Stimulated activated CD8-positive, alpha-beta memory T cell treated with anti-CD3 and anti-CD28 coated beads, Interleukin-15, amount 100 ng/mL, for 48 hours (primary cell): ENCODE measurements at regions not wholly inside any gene's neighbourhood (a gene's known extent, or its start where the extent isn't known, plus 50 kb on each side); places are given as distances from the start of the nearest gene placed in this dataset.

ENCODE experiments used
- DNase-seq, 2 donors: peaks; one replicate each; pipeline ENCODE4 v3.0.0-alpha.2; 2020; ENCODE audit warnings: low read depth in 2 of 2

GRCh38 chr5:2442496-2443354 is 308.8 kb downstream of the IRX2 start:
- no peak for DNase-seq

GRCh38 chr5:2441495-2442180 is 309.8 kb downstream of the IRX2 start:
- DNase-seq = no peak

GRCh38 chr5:2439608-2440007 is 311.9 kb downstream of the IRX2 start:
- no peak for DNase-seq

- no peak for DNase-seq
Observed at GRCh38 chr5:2433086-2433485, 318.4 kb downstream of the IRX2 start.

GRCh38 chr5:2432076-2432920 is 319.2 kb downstream of the IRX2 start:
- DNase-seq = no peak

- DNase-seq = no peak
Observed at GRCh38 chr5:2430606-2431005, 320.9 kb downstream of the IRX2 start.

- no peak for DNase-seq
Observed at GRCh38 chr5:2427983-2428382, 323.5 kb downstream of the IRX2 start.

- DNase-seq = no peak
Observed at GRCh38 chr5:2423634-2424033, 327.8 kb downstream of the IRX2 start.

GRCh38 chr5:2417301-2417700 is 334.2 kb downstream of the IRX2 start:
- no peak for DNase-seq

GRCh38 chr5:2415678-2416077 is 335.8 kb downstream of the IRX2 start:
- no peak for DNase-seq

GRCh38 chr5:2410451-2410850 is 341.0 kb downstream of the IRX2 start:
- DNase-seq = no peak

GRCh38 chr5:2403296-2403695 is 348.2 kb downstream of the IRX2 start:
- no peak for DNase-seq

- no peak for DNase-seq
Observed at GRCh38 chr5:2399804-2400203, 351.7 kb downstream of the IRX2 start.

GRCh38 chr5:2399096-2399495 is 352.4 kb downstream of the IRX2 start:
- no peak for DNase-seq

- DNase-seq = no peak
Observed at GRCh38 chr5:2393556-2393955, 357.9 kb downstream of the IRX2 start.

GRCh38 chr5:2391566-2391965 is 359.9 kb downstream of the IRX2 start:
- no peak for DNase-seq

- DNase-seq = no peak
Observed at GRCh38 chr5:2391021-2391420, 360.5 kb downstream of the IRX2 start.

GRCh38 chr5:2388571-2388970 is 362.9 kb downstream of the IRX2 start:
- no peak for DNase-seq

- DNase-seq = no peak
Observed at GRCh38 chr5:2387634-2388325, 363.7 kb downstream of the IRX2 start.

- DNase-seq = no peak
Observed at GRCh38 chr5:2387250-2387633, 364.2 kb downstream of the IRX2 start.

GRCh38 chr5:2385818-2386217 is 365.7 kb downstream of the IRX2 start:
- DNase-seq = no peak

GRCh38 chr5:2383698-2384065 is 367.8 kb downstream of the IRX2 start:
- no peak for DNase-seq
